Hepatocyte (in vitro differentiated cells): ENCODE measurements at regions not wholly inside any gene's neighbourhood (a gene's known extent, or its start where the extent isn't known, plus 50 kb on each side); places are given as distances from the start of the nearest gene placed in this dataset.

Experiments used
- DNase-seq: peaks from one replicate; pipeline ENCODE4 v3.0.0-alpha.2; 2016; ENCODE audit warnings: low spot score
- H2AFZ ChIP-seq: fragments of 200-600 bp; sonication (generic); 2 replicates; pipeline ENCODE4 v1.6.0; 2016; ENCODE audit warnings: antibody characterized with exemption, mild to moderate bottlenecking
- H3K27ac ChIP-seq: fragments of 200-600 bp; sonication (generic); 2 replicates; pipeline ENCODE4 v1.5.1; 2016; ENCODE audit warnings: mild to moderate bottlenecking
- H3K27me3 ChIP-seq: fragments of 200-600 bp; sonication (generic); 2 replicates; pipeline ENCODE4 v1.6.1; 2016
- H3K36me3 ChIP-seq: fragments of 200-600 bp; sonication (generic); replicated peaks from 2 replicates; pipeline ENCODE4 v1.5.1; 2016; ENCODE audit warnings: low read depth; ENCODE audit not compliant: insufficient read depth
- H3K4me1 ChIP-seq: fragments of 200-600 bp; sonication (generic); 2 replicates; pipeline ENCODE4 v1.5.1; 2016; ENCODE audit warnings: mild to moderate bottlenecking, moderate library complexity; ENCODE audit not compliant: insufficient read depth
- H3K4me2 ChIP-seq: fragments of 200-600 bp; sonication (generic); 2 replicates; pipeline ENCODE4 v1.6.0; 2016
- H3K4me3 ChIP-seq: fragments of 200-600 bp; sonication (generic); 2 replicates; pipeline ENCODE4 v1.5.1; 2016; ENCODE audit warnings: mild to moderate bottlenecking
- H3K79me2 ChIP-seq: fragments of 200-600 bp; sonication (generic); 2 replicates; pipeline ENCODE4 v1.6.0; 2017; ENCODE audit warnings: mild to moderate bottlenecking
- H3K9me2 ChIP-seq: fragments of 200-600 bp; sonication (generic); replicated peaks from 2 replicates; pipeline ENCODE4 v1.6.0; 2017; ENCODE audit warnings: mild to moderate bottlenecking; ENCODE audit not compliant: insufficient read depth
- H3K9me3 ChIP-seq: fragments of 200-600 bp; sonication (generic); 2 replicates; pipeline ENCODE4 v1.5.1; 2016; ENCODE audit warnings: low read depth, mild to moderate bottlenecking
- H4K20me1 ChIP-seq: fragments of 200-600 bp; sonication (generic); 2 replicates; pipeline ENCODE4 v1.6.0; 2016; ENCODE audit warnings: mild to moderate bottlenecking; ENCODE audit not compliant: insufficient read depth, poor library complexity, severe bottlenecking
- CTCF ChIP-seq: fragments of 200-600 bp; sonication (generic); IDR thresholded peaks from 2 replicates; pipeline ENCODE4 v1.5.1; 2016; ENCODE audit warnings: antibody characterized with exemption, mild to moderate bottlenecking; ENCODE audit not compliant: poor library complexity
- EZH2 ChIP-seq: fragments of 200-600 bp; sonication (generic); IDR thresholded peaks from 2 replicates; pipeline ENCODE4 v1.6.1; 2016; ENCODE audit warnings: antibody characterized with exemption, mild to moderate bottlenecking, borderline replicate concordance
- EZH2phosphoT487 ChIP-seq: fragments of 200-600 bp; sonication (generic); IDR thresholded peaks from one replicate; pipeline ENCODE4 v1.6.1; 2018; ENCODE audit warnings: antibody characterized with exemption, mild to moderate bottlenecking, low read depth, moderate library complexity; ENCODE audit not compliant: unreplicated experiment, severe bottlenecking
- WGBS: methylation state at CpG from one replicate; pipeline ENCODE4 v1.1.6; 2016; ENCODE audit warnings: low lambda C conversion rate; ENCODE audit errors: missing lambda C conversion rate; 5-methylcytosine and 5-hydroxymethylcytosine counted together

GRCh38 chr10:78750418-78750817 lies 318.3 kb upstream of the ZMIZ1 start:
- no peak overlapping the region for H3K4me3 ChIP-seq
- H3K4me1 ChIP-seq = peaks cover 36% of the 10 kb centered on the region
- H3K27me3 ChIP-seq = no peaks in the 10 kb centered on the region
- H3K27ac ChIP-seq = no peak overlapping the region
- DNase-seq = no peak
- no peak overlapping the region for H2AFZ ChIP-seq
- no peaks in the 10 kb centered on the region for H3K36me3 ChIP-seq
- TF ChIP-seq CTCF (no peak), EZH2 (no peak), EZH2phosphoT487 (no peak)
- WGBS = 87% methylated on average over 5 of the region's 5 CpGs
- H3K4me2 ChIP-seq = no peak overlapping the region
- no peaks in the 10 kb centered on the region for H3K79me2 ChIP-seq
- H3K9me2 ChIP-seq = no peaks in the 10 kb centered on the region
- H4K20me1 ChIP-seq = no peaks in the 10 kb centered on the region
- no peaks in the 10 kb centered on the region for H3K9me3 ChIP-seq

- H3K79me2 ChIP-seq = no peaks in the 10 kb centered on the region
These were observed 317.1 kb upstream of the ZMIZ1 start for GRCh38 chr10:78751716-78752115.

GRCh38 chr10:78752221-78752620 lies 316.5 kb upstream of the ZMIZ1 start:
- H3K4me3 ChIP-seq = no peak overlapping the region
- H3K27ac ChIP-seq = no peak overlapping the region
- H3K27me3 ChIP-seq = no peaks in the 10 kb centered on the region
- no peak overlapping the region for H3K4me2 ChIP-seq
- H3K9me2 ChIP-seq = no peaks in the 10 kb centered on the region
- no peak for TF ChIP-seq EZH2
- TF ChIP-seq CTCF = no peak
- no peak for TF ChIP-seq EZH2phosphoT487
- DNase-seq = no peak
- H4K20me1 ChIP-seq = no peaks in the 10 kb centered on the region
- peaks cover 32% of the 10 kb centered on the region for H3K4me1 ChIP-seq
- H3K9me3 ChIP-seq = no peaks in the 10 kb centered on the region
- no peaks in the 10 kb centered on the region for H3K36me3 ChIP-seq
- WGBS = 90% methylated on average over 3 of the region's 3 CpGs
- H2AFZ ChIP-seq = no peak overlapping the region
- H3K79me2 ChIP-seq = no peaks in the 10 kb centered on the region

More at GRCh38 chr10:78751716-78752115, 317.1 kb upstream of the ZMIZ1 start:
- no peak overlapping the region for H2AFZ ChIP-seq
- peaks cover 34% of the 10 kb centered on the region for H3K4me1 ChIP-seq
- H3K9me2 ChIP-seq = no peaks in the 10 kb centered on the region
- no peak overlapping the region for H3K4me2 ChIP-seq
- no peaks in the 10 kb centered on the region for H3K36me3 ChIP-seq
- H3K9me3 ChIP-seq = no peaks in the 10 kb centered on the region
- H4K20me1 ChIP-seq = no peaks in the 10 kb centered on the region
- TF ChIP-seq CTCF (no peak), EZH2 (no peak), EZH2phosphoT487 (no peak)
- no peak for DNase-seq
- no peak overlapping the region for H3K27ac ChIP-seq
- 90% methylated on average over 9 of the region's 9 CpGs for WGBS
- no peak overlapping the region for H3K4me3 ChIP-seq
- no peaks in the 10 kb centered on the region for H3K27me3 ChIP-seq

GRCh38 chr10:78752708-78753107 lies 316.1 kb upstream of the ZMIZ1 start:
- Histone ChIP-seq H3K27me3 (no peaks in the 10 kb centered on the region), H3K4me2 (no peak overlapping the region), H3K36me3 (no peaks in the 10 kb centered on the region), H3K9me3 (no peaks in the 10 kb centered on the region), H3K79me2 (no peaks in the 10 kb centered on the region), H3K27ac (no peak overlapping the region), H4K20me1 (no peaks in the 10 kb centered on the region), H3K4me3 (no peak overlapping the region), H3K4me1 (peaks cover 34% of the 10 kb centered on the region), H3K9me2 (no peaks in the 10 kb centered on the region), H2AFZ (no peak overlapping the region)
- WGBS = 97% methylated on average over 4 of the region's 4 CpGs
- no peak for DNase-seq
- TF ChIP-seq EZH2phosphoT487 (no peak), CTCF (no peak), EZH2 (no peak)
